GM12892 (cell line): ENCODE measurements at regions not wholly inside any gene's neighbourhood (a gene's known extent, or its start where the extent isn't known, plus 50 kb on each side); places are given as distances from the start of the nearest gene placed in this dataset.

ENCODE experiments used
- POLR2A ChIP-seq: IDR thresholded peaks from 2 replicates; pipeline ENCODE4 v1.6.1; 2011; ENCODE audit warnings: low read depth, low read length, control low read depth
- POLR2AphosphoS5 ChIP-seq: IDR thresholded peaks from 2 replicates; pipeline ENCODE4 v1.6.1; 2011; ENCODE audit warnings: low read depth, low read length, control low read depth
- TAF1 ChIP-seq: IDR thresholded peaks from 2 replicates; pipeline ENCODE4 v1.6.1; 2011; ENCODE audit warnings: low read depth, mild to moderate bottlenecking, control low read depth, low read length, borderline replicate concordance

DNA sequence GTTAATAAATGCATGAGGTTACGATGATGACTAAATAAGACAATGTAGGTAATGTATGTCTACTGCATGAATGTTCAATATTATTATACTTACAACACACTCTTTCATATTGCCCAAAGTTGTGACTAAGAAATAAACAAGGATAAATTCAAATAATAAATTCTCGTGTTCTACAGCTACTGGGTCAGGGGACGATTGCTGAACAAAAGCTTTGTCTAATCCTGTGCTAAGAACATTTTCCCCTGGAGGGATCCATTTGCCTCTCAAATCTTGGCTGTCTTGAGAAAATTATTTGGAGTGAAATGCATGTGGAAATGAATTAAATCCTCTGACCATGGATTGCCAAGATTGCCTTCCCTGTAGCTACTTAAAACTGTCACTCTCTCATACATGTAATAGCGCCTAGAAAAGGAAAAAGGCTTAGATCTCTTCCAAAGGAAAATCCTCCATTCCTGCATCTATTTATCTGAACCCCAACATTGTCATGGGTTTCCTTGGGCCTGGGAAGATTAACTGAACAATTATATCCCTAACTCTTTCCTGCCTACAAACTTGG lies 893.8 kb upstream of the ACO1 start:
- TF ChIP-seq POLR2AphosphoS5 (no peak), POLR2A (no peak), TAF1 (no peak)
